GM12878 (cell line): ENCODE measurements at regions not wholly inside any gene's neighbourhood (a gene's known extent, or its start where the extent isn't known, plus 50 kb on each side); places are given as distances from the start of the nearest gene placed in this dataset.

Experiments used
- ATAC-seq: fragments of 200-7000 bp; cut with Tn5 transposase; 3 replicates; pipeline ENCODE4 v1.9.1; 2020; ENCODE audit warnings: mild to moderate bottlenecking, moderate library complexity
- BruUV-seq: library from RNA; stranded (reverse); fragments of 400-500 nt; replicated peaks from 2 replicates; lab custom pipeline; 2021; lab: Mats Ljungman, UMichigan
- CTCF ChIA-PET: fragments of 300-600 bp; sonication (Branson Sonifier 250); formaldehyde crosslinking; extraction: SDS; loops from one replicate; lab custom pipeline; 2021; ENCODE audit warnings: inconsistent platforms; lab: Yijun Ruan, JAX
- POLR2A ChIA-PET: fragments of 350-600 bp; formaldehyde crosslinking; extraction: SDS; loops from one replicate; lab custom pipeline; 2021; ENCODE audit warnings: inconsistent platforms; lab: Charles Lee
- RAD21 ChIA-PET: fragments of 300-600 bp; sonication (Branson Sonifier 250); formaldehyde crosslinking; loops from one replicate; lab custom pipeline; 2023; ENCODE audit warnings: antibody characterized with exemption; ENCODE audit not compliant: unreplicated experiment; lab: Charles Lee
- SMC1A ChIA-PET: fragments of 300-600 bp; sonication (Branson Sonifier 250); formaldehyde crosslinking; loops from one replicate; lab custom pipeline; 2023; ENCODE audit not compliant: unreplicated experiment, uncharacterized antibody; lab: Charles Lee
- DNase-seq: peaks from one replicate; pipeline ENCODE4 v3.0.0-alpha.2; 2011; ENCODE audit warnings: low read depth, low spot score
- FAIRE-seq: peaks from 3 replicates; lab custom pipeline; 2011; peaks lifted over from hg19 to GRCh38; lab: Jason Lieb, UNC
- H2AFZ ChIP-seq: 2 replicates; pipeline ENCODE4 v1.6.0; 2011; ENCODE audit warnings: low read depth, low read length, control low read depth; ENCODE audit not compliant: control insufficient read depth
- H3K27ac ChIP-seq: 2 replicates; pipeline ENCODE4 v1.5.1; 2011; ENCODE audit warnings: control low read depth; ENCODE audit not compliant: control insufficient read depth, insufficient read depth
- H3K27me3 ChIP-seq, 2 experiments: replicated peaks in 1 of 2; 2 replicates each; pipeline versions ENCODE4 v1.6.0 to v1.6.1; 2011; ENCODE audit warnings: low read length in 1 of 2; ENCODE audit not compliant: control insufficient read depth in 2 of 2, insufficient read depth in 2 of 2
- H3K36me3 ChIP-seq, 2 experiments: 2 replicates each; pipeline ENCODE4 v1.5.1; 2011; ENCODE audit warnings: low read length in 1 of 2; ENCODE audit not compliant: control insufficient read depth in 2 of 2, insufficient read depth in 2 of 2
- H3K4me1 ChIP-seq: 2 replicates; pipeline ENCODE4 v1.6.1; 2011; ENCODE audit warnings: mild to moderate bottlenecking, low read length, moderate library complexity, mixed read lengths; ENCODE audit not compliant: control insufficient read depth, insufficient read depth
- H3K4me2 ChIP-seq: 2 replicates; pipeline ENCODE4 v1.6.0; 2011; ENCODE audit warnings: control low read depth; ENCODE audit not compliant: control insufficient read depth, insufficient read depth
- H3K4me3 ChIP-seq: fragments of 200-600 bp; sonication (generic); 2 replicates; pipeline ENCODE4 v1.5.1; 2016
- H3K79me2 ChIP-seq: 2 replicates; pipeline ENCODE4 v1.6.0; 2011; ENCODE audit warnings: low read length; ENCODE audit not compliant: control insufficient read depth, insufficient read depth
- H3K9ac ChIP-seq: 2 replicates; pipeline ENCODE4 v1.8.0; 2011; ENCODE audit warnings: low read length, control low read depth, mixed read lengths; ENCODE audit not compliant: control insufficient read depth, insufficient read depth
- H3K9me3 ChIP-seq: replicated peaks from 3 replicates; pipeline ENCODE4 v1.5.1; 2011; ENCODE audit warnings: mild to moderate bottlenecking, low read length; ENCODE audit not compliant: control insufficient read depth, insufficient read depth
- H4K20me1 ChIP-seq: 2 replicates; pipeline ENCODE4 v1.6.0; 2011; ENCODE audit not compliant: control insufficient read depth, insufficient read depth
- EED ChIP-seq: sonication (generic); IDR thresholded peaks from 2 replicates; pipeline ENCODE4 v1.6.1; 2016; ENCODE audit warnings: antibody characterized with exemption, low read depth
- JUNB ChIP-seq: IDR thresholded peaks from 2 replicates; pipeline ENCODE4 v1.6.1; 2016; ENCODE audit warnings: antibody characterized with exemption, mild to moderate bottlenecking
- NFIC ChIP-seq: IDR thresholded peaks from 2 replicates; pipeline ENCODE4 v1.6.1; 2012; ENCODE audit warnings: low read depth, mild to moderate bottlenecking, inconsistent platforms, low read length, moderate library complexity
- NFYA ChIP-seq: IDR thresholded peaks from 2 replicates; pipeline ENCODE4 v1.6.1; 2011; ENCODE audit warnings: low read depth, mild to moderate bottlenecking, low read length, improper control_type of control experiment, borderline replicate concordance
- NRF1 ChIP-seq: conservative IDR thresholded peaks from 2 replicates; pipeline ENCODE4 v1.6.1; 2011; ENCODE audit warnings: mild to moderate bottlenecking, low read depth, low read length, improper control_type of control experiment
- RB1 ChIP-seq: fragments of 450-650 bp; formaldehyde crosslinking; IDR thresholded peaks from 2 replicates; pipeline ENCODE4 v1.6.1; 2017; ENCODE audit warnings: mild to moderate bottlenecking, borderline replicate concordance
- SMAD5 ChIP-seq: IDR thresholded peaks from 2 replicates; pipeline ENCODE4 v1.6.1; 2016; ENCODE audit warnings: antibody characterized with exemption, low read depth
- ZNF687 ChIP-seq: fragments of 450-650 bp; IDR thresholded peaks from 2 replicates; pipeline ENCODE4 v1.6.1; 2017; ENCODE audit warnings: mild to moderate bottlenecking, moderate library complexity
- WGBS: methylation state at CpG from one replicate; pipeline ENCODE4 v1.1.6; 2016; ENCODE audit warnings: low lambda C conversion rate; ENCODE audit not compliant: insufficient replicate concordance, insufficient coverage; ENCODE audit errors: missing lambda C conversion rate; 5-methylcytosine and 5-hydroxymethylcytosine counted together
- in situ Hi-C: fragments of 300-500 bp; cut with MboI; formaldehyde crosslinking; loops from 9 replicates; pipeline ENCODE4 v1.14.3; 2018; ENCODE audit warnings: mixed read lengths
- intact Hi-C: fragments of 100-400 bp; cut with micrococcal nuclease; formaldehyde crosslinking; loops from one replicate; pipeline ENCODE4 v1.14.2; 2022; ENCODE audit not compliant: unreplicated experiment

- SMC1A ChIA-PET = interaction anchor here (1.8 kb wide), 1 partner anchor 8 kb away, joined by 8 read pairs; no protein-coding TSS in a partner anchor
- no peak for TF ChIP-seq NFYA
- TF ChIP-seq NFIC = no peak
- no peak for TF ChIP-seq JUNB
- no peak for TF ChIP-seq NRF1
- no peak for TF ChIP-seq SMAD5
- no peak for TF ChIP-seq RB1
- no peak for TF ChIP-seq EED
- TF ChIP-seq ZNF687 = no peak
- Histone ChIP-seq H2AFZ (no peak overlapping the region), H3K9me3 (no peaks in the 10 kb centered on the region), H3K4me3 (no peak overlapping the region), H3K4me1 (no peaks in the 10 kb centered on the region), H3K9ac (no peak overlapping the region), H3K36me3 (no peaks in the 10 kb centered on the region; a peak in 2 of 4 replicates), H3K79me2 (no peaks in the 10 kb centered on the region), H4K20me1 (no peaks in the 10 kb centered on the region), H3K27me3 (no peaks in the 10 kb centered on the region), H3K4me2 (no peak overlapping the region), H3K27ac (no peak overlapping the region)
- intact Hi-C loops = no loop called here
- POLR2A ChIA-PET = no interaction called here
- RAD21 ChIA-PET = no interaction called here
- DNase-seq (no peak), FAIRE-seq (no peak), ATAC-seq (no peak)
- in situ Hi-C loops = no loop called here
- CTCF ChIA-PET = no interaction called here
- no TSS peak for BruUV-seq
- WGBS = 43% methylated on average over 2 of the region's 2 CpGs
These were observed 134.1 kb downstream of the KATNIP start for GRCh38 chr16:27684047-27684446.
